Renal pelvis (tissue), 1 donor: ENCODE measurements at regions not wholly inside any gene's neighbourhood (a gene's known extent, or its start where the extent isn't known, plus 50 kb on each side); places are given as distances from the start of the nearest gene placed in this dataset.

ENCODE experiments used
- DNase-seq: peaks from one replicate; pipeline ENCODE4 v3.0.0-alpha.2; 2013

DNA sequence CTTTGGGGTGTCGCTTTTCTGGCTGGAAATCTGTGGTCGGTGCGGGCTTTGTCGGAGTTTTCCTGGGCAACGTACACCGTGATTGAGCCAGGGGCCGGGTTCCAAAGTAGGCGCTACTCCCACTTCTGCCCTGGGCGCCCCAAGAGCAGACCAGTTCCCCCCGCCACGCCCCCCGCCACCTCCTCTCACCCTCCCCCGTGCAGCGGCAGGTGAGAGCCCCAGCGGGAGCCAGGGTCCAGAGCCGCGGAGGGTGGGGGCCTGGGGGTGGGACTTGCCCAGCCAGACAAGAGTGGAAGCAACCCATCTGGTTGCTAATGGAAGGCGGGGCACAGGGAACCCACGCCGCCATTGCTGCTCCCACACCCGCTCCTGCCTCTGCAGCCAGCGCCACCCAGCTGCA is 2195.9 kb downstream of the PCDH9 start:
- DNase-seq, result no peak

DNA sequence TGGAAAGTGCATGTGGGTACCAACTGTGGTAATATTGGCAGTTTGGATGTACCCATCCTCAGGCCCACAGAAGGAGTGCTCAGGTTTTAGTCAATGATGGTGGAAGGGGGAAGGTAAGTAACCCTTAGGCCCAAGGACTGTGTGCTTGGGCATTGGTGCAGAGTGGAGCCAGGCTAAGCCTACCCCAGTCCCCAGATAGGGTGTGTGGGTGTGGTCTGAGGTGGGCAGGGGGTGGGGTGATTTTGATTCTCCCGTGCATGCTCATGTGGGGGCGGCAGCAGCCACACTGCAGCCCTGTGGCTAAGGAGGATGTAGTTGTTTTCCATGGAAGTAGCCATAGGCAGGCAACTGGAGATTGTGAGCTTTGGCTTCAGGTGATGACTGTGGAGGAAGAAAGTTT is 2197.3 kb downstream of the PCDH9 start:
- no peak for DNase-seq

DNA sequence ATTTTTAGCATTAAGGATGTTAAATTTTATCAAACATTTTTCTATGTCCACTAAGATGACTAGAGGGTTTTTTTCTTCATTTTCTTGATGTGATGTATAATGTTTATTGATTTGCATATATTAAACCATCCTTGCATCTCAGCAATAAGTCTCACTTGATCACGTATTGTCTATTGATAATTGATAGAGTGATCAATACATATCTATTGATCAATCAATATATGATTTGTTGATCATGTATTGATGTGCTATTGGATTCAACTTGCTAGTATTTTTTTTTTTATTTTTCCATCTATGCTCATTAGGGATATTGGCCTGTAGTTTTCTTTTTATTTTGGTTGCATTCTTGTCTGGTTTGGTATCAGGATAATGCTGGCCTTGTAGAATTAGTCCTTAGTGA is 2202.0 kb downstream of the PCDH9 start:
- DNase-seq, result no peak

DNA sequence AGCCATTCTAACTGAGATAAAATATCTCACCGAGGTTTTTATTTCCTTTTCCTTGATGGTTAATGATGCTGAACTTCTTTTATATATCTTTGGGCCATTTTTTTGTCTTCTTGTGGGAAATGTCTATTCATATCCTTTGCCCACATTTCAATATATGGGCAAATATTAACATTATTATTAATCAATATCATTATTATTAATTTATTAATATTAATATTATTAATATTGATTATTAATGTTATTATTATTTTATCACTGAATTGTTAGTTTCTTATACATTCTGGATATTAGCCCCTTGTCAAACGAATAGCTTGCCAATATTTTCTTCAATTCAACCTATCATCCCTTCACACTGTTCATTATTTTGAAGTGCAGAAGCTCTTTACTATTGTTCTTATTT is 2203.6 kb downstream of the PCDH9 start:
- DNase-seq, result no peak

DNA sequence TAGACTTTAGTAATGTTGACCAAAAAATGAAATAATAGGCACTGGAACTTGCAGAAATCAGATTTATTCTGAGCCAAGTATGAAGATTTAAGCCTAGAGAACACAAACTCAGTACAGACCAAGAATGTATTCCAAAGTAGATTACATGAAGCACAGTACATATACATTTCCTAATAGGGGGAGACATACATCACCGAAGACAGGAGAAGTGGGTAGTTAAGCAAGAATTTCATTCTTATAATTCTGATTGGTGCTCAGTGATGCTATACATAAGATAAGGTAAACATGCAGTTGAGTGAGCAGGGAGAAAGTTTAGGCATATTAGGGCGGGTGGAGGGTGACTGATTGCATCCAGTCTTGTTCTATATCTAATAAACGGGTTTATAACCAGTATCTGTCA is 2218.8 kb downstream of the PCDH9 start:
- DNase-seq, result peak; percentile 3

DNA sequence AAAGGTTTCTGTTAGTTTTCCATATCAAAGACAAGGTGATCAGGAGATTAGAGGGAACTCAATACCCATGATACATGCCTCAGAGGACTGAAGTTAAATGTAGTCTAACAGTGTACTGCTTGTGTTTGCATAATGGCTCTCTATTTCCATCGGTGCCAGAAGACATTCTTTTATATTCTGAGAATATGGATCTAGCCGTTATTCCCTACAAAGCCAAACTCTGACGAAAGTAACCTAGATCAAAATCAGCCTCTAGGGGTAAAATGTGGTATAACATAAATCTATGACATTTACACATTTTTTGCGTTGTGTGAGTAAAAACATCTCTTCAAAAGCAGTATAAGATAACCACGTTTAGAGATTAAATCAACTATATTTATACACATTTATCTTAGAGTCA is 2232.7 kb downstream of the PCDH9 start:
- DNase-seq, result no peak

DNA sequence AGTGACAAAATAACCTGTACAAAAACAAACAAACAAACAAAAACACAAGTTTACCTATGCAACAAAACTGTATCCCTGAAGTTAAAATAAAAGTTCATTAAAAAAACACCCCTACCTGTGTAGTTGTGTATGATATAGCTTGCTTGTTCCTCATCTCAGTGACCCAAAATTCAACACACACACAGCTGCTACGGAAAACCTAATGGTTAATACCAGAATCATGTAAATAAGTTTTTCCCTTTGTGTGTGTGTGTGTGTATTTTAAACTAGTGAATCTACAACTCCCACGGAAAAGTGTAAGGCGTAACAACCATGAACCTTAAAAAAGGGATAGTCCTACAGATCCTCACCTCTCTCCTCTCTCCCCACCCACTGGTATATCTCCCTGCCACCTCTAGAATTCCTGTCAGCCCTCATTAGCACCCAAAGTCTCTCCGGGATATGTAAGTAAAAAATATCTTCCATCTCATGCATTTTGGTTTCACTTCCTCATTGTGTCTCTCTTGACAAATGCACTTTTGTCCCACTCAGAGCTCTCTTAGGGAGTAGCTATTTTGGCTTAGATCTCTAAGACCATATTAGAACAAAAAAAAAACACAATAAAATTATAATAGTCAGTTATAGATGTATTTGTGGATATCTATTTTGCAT is 2236.5 kb downstream of the PCDH9 start:
- DNase-seq, result no peak

DNA sequence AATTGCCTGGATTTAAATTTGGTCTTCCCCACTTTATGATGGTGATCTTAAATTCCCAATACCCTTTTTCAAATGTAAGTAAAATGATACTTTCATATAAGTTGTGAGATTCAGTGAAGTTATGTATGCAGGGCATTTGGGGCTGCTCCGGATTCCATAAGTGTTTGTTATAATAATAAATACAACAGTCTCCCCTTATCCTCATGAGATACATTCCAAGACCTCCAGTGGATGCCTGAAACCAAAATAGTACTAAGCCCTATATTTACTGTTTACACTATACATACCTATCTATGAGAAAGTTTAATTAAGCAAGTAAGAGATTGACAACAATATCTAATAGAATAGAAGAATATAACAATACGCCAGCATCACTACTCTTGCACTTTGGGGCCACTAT is 2237.8 kb downstream of the PCDH9 start:
- no peak for DNase-seq

DNA sequence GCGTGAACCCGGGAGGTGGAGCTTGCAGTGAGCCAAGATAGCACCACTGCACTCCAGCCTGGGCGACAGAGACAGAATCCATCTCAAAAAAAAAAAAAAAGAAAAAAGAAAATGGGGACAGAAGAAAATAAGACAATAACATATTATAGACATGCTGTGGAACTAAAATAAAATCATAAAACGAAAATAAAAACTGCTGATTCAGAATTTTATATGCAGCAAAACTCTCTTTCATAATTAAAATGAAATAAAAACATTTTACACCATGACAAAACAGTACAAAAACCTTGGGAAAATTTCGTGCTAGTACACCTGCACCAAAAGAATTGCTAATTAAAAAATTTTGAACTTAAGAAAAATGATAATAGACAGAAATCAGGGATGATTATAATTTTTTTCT is 2245.1 kb downstream of the PCDH9 start:
- no peak for DNase-seq

DNA sequence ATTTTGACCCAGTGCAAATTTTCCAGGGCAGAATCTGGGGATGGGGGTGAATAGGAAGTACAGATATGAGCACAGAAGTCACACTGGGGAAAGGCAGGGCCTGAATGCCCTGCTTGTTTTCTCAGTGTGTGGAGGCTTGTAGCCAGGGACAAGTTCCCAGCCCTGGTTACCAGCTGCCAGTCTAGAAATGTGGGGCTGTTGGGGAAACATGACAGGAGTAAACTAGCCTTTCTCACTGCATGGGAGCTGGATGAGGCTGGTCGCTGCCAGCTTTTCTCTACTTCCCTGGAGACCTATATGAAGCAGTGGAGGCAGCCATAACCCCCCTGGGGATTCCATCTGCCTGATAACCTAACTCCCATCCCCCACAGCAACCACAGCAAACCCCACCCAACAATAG is 2267.7 kb downstream of the PCDH9 start:
- no peak for DNase-seq

DNA sequence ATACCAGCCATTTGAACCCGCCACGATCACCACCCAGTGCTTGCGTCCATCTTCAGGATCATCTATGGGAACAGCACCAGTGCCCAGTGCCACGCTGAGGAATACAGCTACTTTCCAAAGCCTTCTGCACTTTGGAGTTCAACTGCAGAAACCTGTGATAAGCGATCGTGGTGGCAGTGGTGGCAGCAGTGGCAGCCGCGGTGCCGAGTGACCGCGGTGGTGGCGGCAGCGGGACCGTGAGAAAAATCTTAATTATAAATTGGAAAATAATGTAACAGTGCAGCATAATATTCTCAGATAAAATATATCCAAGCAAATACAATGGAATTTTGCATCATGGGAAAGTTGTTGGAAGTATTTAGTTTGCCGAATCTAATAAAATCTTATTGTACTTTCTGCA is 2270.9 kb downstream of the PCDH9 start:
- DNase-seq, result no peak

DNA sequence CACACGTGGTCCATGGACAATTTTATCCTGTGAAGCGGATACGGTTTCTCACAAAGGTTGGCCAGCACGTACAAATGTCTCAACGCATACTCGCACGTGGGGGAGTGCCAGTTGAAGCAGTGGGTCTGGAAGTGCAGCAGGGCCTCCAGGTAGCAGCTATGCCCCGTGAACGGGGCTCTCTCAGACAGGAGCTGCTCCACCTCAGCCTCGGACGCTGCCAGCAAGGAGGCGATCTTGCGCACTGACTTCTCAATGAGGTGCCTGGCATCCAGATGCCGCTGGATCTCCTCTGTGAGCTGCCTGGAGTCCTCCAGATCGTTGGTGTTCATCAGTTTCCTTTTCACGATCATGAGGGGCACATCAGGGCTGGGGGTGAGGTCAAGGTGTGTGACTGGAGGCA is 2272.0 kb downstream of the PCDH9 start:
- DNase-seq, result no peak

DNA sequence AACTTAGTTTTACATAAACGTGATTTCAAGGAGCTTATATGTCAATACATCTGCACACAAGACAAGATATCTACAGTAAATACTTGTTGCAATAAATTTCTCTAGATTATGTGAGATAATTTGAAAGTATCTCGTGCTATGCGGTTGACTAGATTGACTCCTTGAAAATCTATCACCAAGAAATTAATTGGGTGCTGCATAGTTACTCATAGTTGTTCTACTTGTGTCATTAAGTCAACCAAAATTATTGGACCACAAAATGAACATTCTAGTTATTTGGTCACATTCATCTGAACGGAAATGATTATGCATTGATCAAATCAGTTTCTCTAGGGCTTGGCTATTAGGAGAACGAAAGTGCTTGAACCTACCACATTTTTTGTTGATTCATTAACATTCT is 2291.5 kb downstream of the PCDH9 start:
- DNase-seq, result no peak

DNA sequence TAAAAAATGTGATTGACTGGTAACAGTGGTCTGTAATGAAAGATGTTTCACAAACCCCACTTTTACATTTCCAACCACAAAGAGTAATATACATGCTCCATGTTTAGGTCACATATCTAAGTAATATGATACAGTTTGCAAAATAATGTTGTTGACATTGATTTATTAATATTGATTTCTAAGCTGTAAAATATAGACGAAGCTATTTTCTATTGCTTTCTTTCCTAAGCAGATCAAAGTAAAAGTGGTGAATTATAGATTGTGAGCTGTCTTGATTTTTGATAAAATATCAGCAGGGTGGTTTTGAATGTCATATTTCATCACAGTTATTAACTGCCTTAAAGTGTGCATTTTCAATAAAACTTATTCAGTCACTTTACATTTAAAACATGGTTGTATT is 2292.8 kb downstream of the PCDH9 start:
- no peak for DNase-seq

DNA sequence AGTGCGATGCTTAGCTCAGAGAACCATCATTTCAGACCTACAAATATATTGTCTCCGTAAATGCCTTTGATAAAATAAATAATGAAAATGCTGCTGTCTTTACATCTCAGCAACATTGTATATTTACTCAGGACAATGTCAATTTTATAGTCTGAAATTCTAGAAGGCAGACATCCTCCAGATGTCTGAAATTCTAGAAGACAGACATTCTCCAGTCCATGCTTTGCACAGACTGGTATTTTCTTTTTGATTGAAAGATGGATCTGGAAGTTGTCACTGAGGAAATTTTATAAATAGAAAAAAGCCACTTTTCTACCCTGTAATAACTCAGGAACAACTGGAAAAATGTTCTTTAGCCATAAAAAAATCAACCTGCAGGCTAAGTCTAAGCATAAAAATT is 2293.3 kb downstream of the PCDH9 start:
- peak; percentile 1 for DNase-seq

DNA sequence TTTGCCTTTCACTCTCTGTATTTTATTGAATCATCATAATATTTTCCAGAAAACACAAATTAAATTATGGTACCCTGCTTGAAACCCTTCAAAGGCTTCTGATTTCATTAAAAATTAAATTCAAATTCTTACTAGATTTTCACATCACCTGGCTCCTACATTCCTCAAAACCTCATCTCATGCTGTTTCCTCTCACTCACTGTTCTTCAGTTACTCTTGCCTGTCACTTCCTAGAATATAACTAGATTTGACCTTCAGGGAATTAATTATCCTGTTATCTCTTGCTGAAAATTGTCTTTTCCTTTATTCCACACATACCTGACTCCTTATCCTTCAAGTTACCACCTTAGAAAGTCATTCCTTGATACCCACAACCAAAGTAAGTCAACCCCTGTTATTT is 2294.7 kb downstream of the PCDH9 start:
- DNase-seq, result no peak

DNA sequence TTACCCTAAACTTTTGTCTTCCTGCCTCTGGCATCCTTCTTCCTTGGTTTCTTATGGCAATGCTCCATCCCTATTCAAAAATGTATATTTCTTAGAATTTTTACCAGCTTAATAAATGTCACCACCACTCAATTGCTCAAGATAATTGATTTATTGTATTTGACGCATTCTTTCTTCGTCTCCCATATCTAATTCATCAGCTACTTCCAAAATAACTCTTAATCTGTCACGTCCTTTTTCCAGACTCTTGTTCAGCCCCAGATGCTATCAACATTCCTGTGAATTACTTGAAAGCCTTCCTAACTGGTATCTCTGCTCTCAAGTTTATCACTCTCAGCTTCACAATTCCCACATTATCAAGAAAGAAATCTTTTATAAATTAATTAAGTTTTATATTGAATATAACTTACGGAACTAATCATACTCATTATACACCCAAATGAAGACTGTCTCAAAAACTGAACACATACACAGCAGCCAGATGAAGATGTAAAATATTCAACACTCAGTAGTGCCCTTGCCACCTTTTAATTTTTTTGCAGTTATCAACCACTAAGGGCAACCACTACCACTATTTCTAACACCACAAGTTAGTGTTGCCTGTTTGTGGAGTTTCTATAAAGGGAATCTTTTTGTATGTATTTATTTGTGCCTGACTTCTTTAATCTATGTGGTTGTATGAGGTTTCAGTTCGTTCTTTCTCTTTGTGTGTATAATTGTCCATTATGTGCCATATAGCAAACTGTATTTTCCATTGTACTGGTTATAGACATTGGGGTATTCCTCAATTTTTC is 2295.4 kb downstream of the PCDH9 start:
- no peak for DNase-seq

DNA sequence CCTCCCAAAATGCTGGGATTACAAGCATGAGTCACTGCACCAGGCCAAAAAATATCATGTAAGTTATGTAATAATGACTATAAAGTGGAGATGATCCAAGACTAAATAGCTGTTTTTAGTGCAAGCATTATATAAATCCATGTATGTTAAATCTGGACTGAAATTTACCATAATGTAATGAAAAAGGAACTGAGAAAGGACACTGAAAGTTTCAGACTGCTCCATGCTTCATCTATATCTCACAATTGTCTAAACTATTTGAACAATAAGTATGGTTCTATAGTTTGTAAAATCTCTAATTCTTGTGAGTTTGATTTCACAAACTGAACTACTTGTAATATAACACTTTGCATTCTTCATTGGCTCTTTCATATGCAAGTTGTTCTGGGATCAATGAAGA is 2299.5 kb downstream of the PCDH9 start:
- DNase-seq, result no peak

DNA sequence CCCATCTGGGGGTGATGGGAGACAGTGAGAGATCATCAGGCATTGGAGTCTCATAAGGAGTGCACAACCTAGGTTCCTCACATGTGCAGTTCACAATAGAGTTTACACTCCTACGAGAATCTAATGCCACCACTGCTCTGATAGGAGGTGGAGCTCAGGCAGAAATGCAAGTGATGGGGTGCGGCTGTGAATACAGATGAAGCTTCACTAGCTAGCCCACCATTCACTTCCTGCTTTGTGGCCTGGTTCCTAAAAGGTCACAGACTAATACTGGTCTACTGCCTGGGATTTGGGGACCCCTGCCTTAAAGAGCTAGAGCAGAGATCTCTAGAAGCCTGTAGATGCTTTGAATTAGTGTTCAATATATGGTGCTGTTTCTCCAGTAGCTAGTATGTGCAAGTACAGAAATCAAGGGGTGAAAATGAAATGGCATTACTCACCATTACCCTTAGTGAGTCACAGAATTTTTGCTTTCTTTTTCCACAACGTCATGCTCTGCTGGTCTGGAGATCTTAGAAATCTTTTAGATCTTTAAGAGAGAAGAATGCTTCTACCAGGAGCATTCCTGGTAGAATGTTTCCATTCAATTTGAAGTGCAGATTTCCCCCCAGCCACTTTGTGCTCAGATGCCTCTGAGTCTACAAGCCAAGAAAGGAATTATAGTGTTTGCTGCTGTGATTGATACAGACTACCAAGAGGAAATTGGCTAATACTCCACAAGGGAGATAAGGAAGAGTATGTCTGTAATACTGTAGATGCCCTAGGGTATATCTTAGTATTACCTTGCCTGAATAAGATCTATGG is 2301.2 kb downstream of the PCDH9 start:
- no peak for DNase-seq

DNA sequence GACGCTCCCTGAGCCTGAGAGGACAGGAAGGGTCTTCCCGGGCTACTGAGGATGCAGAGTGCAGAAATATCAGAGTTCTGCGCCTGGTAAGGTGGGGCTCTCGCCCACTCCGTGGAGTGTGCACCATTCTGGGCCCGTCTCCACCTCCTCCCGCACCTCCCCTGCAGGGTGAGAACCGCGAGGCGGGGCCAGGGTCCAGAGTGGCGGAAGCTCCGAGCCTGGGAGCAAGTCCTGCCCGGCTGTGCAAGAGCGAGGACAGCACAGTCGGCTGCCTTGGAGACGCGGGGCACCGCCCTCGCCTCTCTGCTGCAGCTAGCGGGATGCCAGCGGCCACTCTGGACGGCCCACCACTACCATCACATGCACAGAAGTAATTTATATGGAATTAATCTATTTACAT is 2304.4 kb downstream of the PCDH9 start:
- DNase-seq, result no peak

DNA sequence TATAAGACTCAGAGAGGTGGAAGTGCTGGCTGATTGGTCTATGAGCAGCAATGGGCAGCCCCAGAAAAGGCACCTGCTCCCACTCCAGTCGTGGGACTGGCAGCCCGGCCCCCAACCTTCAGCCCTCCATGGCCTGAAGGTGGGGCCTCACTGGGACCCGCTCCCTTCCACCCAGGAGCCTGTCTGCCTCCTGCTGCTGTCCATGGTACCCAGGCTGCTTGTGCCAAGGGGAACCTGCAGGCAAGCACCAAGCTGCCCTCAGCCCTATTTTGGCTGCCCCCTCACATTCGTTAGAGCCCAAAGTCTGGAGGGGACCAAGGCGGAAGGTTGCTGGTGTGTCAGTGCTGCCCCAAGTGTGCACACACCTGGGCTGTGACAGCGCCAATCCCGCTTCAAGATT is 2304.9 kb downstream of the PCDH9 start:
- DNase-seq, result peak; percentile 3

DNA sequence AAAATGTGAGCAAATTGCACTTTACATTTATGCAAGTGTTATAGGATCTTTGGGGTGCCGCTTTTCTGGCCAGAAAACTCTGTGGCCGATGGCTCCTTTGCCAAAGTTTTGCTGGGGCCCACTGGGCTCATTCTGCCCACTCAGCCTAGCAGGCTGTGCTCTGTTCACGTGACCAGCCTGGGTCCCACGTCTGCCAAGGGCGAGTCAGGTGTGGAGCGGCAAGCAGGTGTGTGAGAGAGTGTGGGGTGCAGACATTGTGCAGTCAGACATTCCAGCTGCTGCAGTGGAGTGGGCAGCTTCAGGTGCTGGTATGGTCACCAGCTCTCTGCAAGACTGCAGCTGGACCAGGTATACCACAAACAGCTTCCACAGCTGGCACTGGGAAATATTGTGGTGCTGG is 2305.7 kb downstream of the PCDH9 start:
- no peak for DNase-seq

DNA sequence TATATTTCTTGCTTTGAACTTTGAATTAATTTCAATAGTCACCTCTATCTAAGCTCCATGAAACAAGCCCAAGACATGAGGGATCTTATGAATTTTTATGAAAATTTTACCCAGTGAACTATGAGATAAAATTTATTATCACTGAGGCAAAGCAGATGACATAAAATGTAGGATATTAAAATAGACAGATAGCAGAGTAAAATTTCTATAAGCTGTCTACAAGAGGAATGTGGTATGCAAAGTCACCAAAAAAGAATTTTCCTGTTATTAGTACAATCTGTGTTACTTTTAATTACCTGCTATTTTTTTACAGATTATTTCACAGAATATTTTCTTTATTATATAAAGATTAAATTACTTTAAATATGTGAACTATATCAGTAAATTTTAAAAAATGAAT is 2312.6 kb downstream of the PCDH9 start:
- no peak for DNase-seq
